Superior temporal gyrus (tissue), 1 donor: ENCODE measurements at regions not wholly inside any gene's neighbourhood (a gene's known extent, or its start where the extent isn't known, plus 50 kb on each side); places are given as distances from the start of the nearest gene placed in this dataset.
"Not testable (repeated sequence)": the region's sequence is repeated elsewhere in the genome, so short reads cannot be mapped to it uniquely, and the experiment has no call there.

Experiments used
- DNase-seq: peaks from one replicate; pipeline ENCODE4 v3.0.0-alpha.2; 2016; ENCODE audit errors: extremely low spot score

GRCh38 chr4:72884225-72884624 is 185.3 kb downstream of the COX18 start:
- not testable (repeated sequence) for DNase-seq

- DNase-seq, result no peak
Measured at GRCh38 chr4:72876946-72877345, 192.6 kb downstream of the COX18 start.

GRCh38 chr4:72875545-72875944 is 194.0 kb downstream of the COX18 start:
- no peak for DNase-seq

GRCh38 chr4:72875138-72875537 is 194.4 kb downstream of the COX18 start:
- DNase-seq, result no peak

GRCh38 chr4:72864898-72865297 is 204.6 kb downstream of the COX18 start:
- no peak for DNase-seq

GRCh38 chr4:72864277-72864676 is 205.2 kb downstream of the COX18 start:
- not testable (repeated sequence) for DNase-seq

GRCh38 chr4:72860766-72861165 is 208.8 kb downstream of the COX18 start:
- no peak for DNase-seq

GRCh38 chr4:72858328-72858727 is 211.2 kb downstream of the COX18 start:
- DNase-seq, result no peak

GRCh38 chr4:72857787-72858186 is 211.7 kb downstream of the COX18 start:
- no peak for DNase-seq

- no peak for DNase-seq
Measured at GRCh38 chr4:72857216-72857615, 212.3 kb downstream of the COX18 start.

GRCh38 chr4:72846280-72847111 is 223.0 kb downstream of the COX18 start:
- DNase-seq, result no peak

- DNase-seq, result no peak
Measured at GRCh38 chr4:72843466-72843865, 226.1 kb downstream of the COX18 start.

- no peak for DNase-seq
Measured at GRCh38 chr4:72842323-72842722, 227.2 kb downstream of the COX18 start.

GRCh38 chr4:72840166-72840565 is 229.3 kb downstream of the COX18 start:
- DNase-seq, result not testable (repeated sequence)

- DNase-seq, result no peak
Measured at GRCh38 chr4:72828864-72829263, 240.7 kb downstream of the COX18 start.

GRCh38 chr4:72827968-72828367 is 241.5 kb downstream of the COX18 start:
- no peak for DNase-seq

- no peak for DNase-seq
Measured at GRCh38 chr4:72820107-72820506, 249.4 kb downstream of the COX18 start.

- DNase-seq, result no peak
Measured at GRCh38 chr4:72817012-72817411, 248.0 kb upstream of the ADAMTS3 start.

GRCh38 chr4:72814241-72814640 is 245.2 kb upstream of the ADAMTS3 start:
- DNase-seq, result no peak

GRCh38 chr4:72809208-72809607 is 240.2 kb upstream of the ADAMTS3 start:
- DNase-seq, result no peak

GRCh38 chr4:72805284-72805683 is 236.3 kb upstream of the ADAMTS3 start:
- no peak for DNase-seq

GRCh38 chr4:72797486-72797885 is 228.5 kb upstream of the ADAMTS3 start:
- no peak for DNase-seq

GRCh38 chr4:72791054-72791453 is 222.0 kb upstream of the ADAMTS3 start:
- DNase-seq, result no peak
